NOMO-1 treated with DMSO at 0.1 percent for 48 hours (cell line): ENCODE measurements at regions not wholly inside any gene's neighbourhood (a gene's known extent, or its start where the extent isn't known, plus 50 kb on each side); places are given as distances from the start of the nearest gene placed in this dataset.
"Not testable (repeated sequence)": the region's sequence is repeated elsewhere in the genome, so short reads cannot be mapped to it uniquely, and the experiment has no call there.

Experiments
- DNase-seq: peaks from one replicate; lab custom pipeline; 2025; ENCODE audit not compliant: unreplicated experiment; lab: John Stamatoyannopoulos, UW

DNA sequence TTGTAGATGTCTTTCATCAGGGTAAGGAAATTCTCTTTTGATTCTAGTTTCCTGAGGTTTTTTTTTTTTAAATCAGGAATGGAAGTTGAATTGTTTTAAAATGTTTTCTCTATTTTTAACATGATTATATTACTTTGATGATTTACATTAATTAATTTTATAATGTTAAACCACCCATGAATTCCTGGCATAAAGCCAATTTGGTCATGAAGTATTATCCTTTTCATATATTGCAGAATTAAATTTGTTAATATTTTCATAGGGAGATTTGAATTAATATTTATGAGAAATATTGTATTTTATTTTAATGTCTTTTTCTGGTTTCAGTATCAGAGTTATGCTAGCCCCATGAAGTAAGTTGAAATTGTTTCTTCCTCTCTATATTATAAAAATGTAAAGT, 144.6 kb downstream of the MAIP1 start:
- DNase-seq, result no peak

GRCh38 chr2:200101922-200102321, 146.5 kb downstream of the MAIP1 start:
- no peak for DNase-seq

GRCh38 chr2:200102971-200103370, 147.6 kb downstream of the MAIP1 start:
- no peak for DNase-seq

DNA sequence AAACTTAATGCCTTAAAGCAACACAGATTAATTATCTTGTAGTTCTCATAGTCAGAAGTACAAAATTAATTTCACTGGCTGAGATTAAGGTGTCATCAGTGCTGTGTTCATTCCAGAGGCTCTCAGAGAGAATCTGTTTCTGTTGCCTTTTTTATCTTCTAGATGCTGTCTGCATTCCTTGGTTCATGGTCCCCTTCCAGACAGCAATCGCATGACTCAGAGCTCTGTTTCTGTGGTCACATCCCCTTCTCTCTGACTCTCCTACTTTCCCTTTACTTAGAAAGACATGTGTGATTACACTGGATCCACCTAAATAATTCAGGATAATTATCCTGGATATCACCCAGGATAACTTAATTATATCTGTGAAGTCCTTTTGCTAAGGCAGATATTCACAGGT, 148.6 kb downstream of the MAIP1 start:
- DNase-seq, result no peak

- no peak for DNase-seq
Observed at GRCh38 chr2:200107514-200108217, 152.3 kb downstream of the MAIP1 start.

- no peak for DNase-seq
Observed at GRCh38 chr2:200109421-200109820, 154.0 kb downstream of the MAIP1 start.

DNA sequence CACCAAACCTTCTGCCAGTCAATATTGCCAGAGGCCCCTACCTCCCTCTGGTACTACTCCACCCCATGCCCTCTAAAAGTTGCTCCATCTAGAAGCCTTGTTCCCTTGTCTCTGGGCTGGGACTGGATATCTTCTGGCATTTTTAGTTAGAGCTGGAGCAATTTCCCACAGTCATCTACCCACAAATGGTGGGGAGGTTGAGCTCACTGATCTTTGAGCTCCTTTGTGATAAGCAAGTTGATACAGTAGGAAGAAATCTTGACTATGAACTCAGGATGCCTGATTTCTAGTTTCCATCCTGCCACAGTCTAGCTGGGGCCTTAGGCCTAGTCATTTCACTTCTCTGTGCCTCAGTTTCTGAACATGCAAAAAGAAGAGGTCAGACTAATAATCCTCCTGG, 155.0 kb downstream of the MAIP1 start:
- DNase-seq, result no peak

GRCh38 chr2:200113016-200113799, 157.8 kb downstream of the MAIP1 start:
- DNase-seq, result not testable (repeated sequence)

DNA sequence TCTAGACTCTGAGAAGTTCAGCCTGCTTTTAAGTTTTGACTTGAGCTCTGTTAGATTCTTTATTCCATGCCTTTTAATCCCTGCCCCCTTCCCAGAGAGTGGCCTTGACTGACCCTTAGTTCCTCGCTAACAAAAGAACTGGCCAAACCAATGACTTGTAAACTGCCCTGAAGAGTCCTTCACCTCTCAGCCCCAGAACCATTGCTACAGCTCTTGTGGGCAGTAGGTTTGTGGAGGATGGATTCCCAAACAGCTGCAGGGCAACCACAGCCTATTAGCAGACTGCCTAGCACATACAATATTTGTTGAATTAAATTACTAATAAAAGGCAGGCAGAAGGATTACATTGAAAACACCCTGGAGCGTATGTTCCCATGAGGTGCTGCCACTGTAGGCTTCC, 163.9 kb downstream of the MAIP1 start:
- no peak for DNase-seq

DNA sequence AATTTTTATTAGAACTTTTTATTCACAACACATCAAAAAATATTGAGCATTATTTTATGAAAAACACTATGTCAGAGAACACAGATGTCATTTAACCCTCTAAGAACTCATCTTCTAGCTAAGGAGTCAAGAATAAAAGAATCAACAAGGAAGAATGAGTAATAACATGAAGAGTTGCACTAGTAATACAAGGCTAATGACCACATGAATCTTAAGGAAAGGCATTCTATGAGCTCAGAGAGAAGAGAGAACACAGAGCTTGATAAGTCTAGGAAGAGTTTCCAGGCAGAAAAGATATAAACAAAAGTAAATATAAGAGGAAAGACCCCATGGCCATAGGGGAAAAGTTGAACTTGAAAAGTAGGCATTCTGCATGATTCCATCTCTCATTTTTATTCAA, 166.5 kb downstream of the MAIP1 start:
- DNase-seq, result no peak

GRCh38 chr2:200122683-200123082, 167.3 kb downstream of the MAIP1 start:
- DNase-seq, result no peak

DNA sequence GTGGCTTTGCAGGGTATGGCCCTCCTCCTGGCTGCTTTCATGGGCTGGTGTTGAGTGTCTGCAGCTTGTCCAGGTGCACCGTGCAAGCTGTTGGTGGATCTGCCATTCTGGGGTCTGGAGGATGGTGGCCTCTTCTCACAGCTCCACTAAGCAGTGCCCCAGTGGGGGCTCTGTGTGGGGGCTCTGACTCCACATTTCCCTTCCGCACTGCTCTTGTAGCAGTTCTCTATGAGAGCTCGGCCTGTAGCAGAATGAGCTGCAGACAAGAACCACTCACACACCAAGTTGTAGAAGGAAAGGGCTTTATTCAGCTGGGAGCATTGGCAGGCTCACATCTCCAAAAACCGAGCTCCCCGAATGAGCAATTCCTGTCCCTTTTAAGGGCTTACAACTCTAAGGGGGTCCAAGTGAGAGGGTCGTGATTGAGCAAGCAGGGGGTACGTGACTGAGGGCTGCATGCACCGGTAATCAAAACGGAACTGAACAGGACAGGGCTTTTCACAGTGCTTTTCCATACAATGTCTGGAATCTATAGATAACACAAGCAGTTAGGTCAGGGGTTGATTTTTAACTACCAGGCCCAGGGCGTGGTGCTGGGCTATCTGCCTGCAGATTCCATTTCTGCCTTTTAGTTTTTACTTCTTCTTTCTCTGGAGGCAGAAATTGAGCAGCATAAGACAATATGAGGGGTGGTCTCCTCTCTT, 169.4 kb downstream of the MAIP1 start:
- not testable (repeated sequence) for DNase-seq

DNA sequence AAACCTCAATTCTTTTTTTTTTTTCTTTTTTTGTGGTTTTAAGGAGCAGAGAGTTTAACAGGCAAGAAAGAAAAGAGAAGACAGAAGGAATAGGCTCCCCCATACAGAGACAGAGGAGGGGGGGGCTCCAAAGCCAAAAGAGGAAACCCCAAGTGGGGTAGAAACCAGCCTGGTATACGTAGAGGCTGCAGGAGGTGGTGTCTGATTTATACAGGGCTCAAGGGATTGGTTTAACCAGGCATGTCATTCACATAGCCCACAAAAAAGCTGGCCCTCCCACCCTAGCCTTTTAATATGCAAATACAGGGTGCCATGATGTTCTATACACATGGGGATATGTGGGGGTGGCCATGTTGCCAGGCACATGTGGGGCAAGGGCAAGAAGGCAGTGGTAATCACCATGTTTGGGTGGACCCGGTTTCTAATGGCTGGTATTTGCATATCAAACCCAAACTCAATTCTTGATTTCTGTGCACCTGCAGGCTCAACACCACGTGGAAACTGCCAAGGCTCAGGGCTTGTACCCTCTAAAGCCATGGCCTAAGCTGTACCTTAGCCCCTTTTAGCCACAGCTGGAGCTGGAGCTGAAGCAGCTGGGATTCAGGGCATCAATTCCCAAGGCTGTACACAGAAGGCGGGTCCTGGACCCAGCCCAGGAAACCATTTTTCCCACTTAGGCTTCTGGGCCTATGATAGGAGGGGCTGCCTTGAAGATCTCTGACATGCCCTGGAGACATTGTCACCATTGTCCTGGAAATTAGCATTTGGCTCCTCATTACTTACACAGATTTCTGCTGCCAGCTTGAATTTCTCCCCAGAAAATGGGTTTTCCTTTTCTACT, 170.3 kb downstream of the MAIP1 start:
- no peak for DNase-seq

DNA sequence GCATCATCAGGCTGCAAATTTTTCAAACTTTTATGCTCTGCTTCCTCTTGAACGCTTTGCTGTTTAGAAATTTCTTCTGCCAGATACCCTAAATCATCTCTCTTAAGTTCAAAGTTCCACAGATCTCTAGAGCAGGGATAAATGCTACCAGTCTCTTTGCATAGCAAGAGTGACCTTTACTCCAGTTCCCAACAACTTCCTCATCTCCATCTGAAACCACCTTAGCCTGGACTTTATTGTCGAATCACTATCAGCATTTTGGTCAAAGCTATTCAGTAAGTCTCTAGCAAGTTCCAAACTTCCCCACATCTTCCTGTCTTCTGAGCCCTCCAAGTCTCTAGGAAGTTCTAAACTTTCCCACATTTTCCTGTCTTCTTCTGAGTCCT, 170.9 kb downstream of the MAIP1 start:
- DNase-seq, result not testable (repeated sequence)

DNA sequence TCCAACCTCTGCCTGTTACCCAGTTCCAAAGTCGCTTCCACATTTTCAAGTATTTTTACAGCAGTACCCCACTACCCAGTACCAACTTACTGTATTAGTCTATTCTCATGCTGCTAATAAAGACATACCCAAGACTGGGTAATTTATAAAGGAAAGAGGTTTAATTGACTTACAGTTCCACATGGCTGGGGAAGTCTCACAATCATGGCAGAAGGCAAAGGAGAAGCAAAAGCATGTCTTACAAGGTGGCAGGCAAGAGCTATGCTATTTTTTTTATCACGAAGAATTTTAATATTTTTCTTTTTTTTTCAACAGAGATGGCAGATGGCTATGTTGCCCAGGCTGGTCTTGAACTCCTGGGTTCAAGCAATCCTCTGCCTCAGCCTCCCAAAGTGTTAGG, 171.3 kb downstream of the MAIP1 start:
- not testable (repeated sequence) for DNase-seq

GRCh38 chr2:200127848-200128247, 172.5 kb downstream of the MAIP1 start:
- DNase-seq, result no peak

DNA sequence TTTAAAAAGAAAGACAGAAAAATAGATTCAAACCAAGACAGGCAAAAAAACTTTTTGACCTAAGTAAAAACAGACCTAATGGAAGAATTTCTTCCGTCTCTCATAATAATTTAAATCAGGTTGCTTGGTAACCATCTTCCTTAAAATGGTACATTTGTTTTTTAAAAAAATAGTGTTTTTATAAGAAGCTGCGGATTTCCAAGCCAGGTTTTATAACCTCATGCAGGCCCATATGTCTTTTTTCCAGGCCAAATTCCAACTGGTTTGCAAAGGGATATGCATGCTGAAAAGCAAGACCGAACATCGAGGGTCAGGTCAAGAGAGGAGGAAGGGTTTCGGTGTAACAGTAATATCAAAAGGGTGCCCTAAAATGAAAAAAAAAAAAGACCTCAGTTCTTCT, 172.9 kb downstream of the MAIP1 start:
- DNase-seq, result no peak

DNA sequence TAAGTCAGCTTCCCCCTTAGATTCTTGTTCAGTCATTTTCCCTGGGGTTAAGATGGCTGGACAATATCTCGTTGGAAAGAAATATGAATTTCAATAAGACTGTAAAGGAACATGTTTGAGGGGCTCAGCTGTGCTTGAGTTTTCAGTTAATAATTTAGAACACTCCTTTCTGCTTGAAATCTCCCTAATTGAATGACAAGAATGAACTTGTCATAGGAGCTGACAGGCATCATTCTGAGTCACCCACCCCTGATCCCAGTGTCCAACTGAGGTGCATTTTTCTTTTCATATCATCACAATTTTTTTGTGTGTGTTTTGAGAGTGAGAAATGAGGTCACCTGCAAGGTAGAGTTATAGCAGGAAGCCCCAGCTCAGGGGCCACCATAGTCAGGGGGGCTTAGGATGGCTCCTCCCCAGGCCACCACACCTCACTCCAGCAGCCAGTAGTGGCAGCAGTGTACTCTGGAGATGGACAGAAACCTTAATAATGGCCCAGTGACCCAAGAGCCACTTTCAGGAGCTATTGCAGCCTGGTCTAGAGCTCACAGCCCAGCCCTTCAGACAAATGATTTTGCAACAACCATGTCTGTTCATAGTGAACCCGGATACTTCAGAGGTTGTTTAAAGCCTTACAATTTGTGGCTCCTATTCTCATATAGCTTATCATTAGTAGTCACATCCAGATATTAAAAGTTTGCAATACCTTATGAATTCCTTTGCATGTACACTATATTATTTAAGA, 174.5 kb downstream of the MAIP1 start:
- no peak for DNase-seq

DNA sequence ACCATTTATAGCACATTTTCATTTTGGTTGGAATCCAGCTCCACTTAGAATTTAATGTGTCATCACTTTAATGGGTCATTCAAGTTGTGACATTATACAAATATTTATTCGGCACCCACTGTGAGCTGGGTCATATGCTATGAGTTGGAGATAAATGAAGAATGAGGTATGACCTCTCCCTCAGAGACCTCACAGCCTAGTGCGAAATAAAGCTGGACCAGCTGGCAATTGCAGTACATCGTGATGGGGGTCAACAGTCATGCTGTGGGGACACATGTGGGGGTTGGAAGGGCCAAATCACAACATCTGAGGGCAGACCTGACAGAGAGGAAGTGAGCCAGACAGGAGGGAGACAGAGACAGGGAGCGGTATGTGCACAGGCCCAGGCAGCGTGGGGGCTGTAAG, 175.4 kb downstream of the MAIP1 start:
- no peak for DNase-seq

DNA sequence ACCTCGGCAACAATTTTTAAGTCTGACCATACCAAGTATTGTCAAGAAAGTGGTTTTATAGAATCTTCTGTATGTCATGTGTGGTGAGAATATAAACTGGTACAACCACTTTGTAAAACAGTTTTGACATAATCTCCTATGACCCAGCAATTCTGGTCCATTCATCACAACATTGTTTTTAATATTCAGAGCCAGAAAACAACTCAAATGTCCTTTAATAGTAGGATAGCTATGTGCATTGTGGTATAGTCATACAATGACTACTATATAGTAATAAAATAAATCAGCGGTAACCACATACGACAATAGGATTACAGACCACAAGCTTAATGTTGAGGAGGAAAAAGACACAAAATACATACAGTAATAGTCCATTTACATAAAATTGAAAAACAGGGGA, 175.2 kb upstream of the SPATS2L start:
- DNase-seq, result no peak
